ENCODE measurements at regions not wholly inside any gene's neighbourhood (a gene's known extent, or its start where the extent isn't known, plus 50 kb on each side); places are given as distances from the start of the nearest gene placed in this dataset.

DNA sequence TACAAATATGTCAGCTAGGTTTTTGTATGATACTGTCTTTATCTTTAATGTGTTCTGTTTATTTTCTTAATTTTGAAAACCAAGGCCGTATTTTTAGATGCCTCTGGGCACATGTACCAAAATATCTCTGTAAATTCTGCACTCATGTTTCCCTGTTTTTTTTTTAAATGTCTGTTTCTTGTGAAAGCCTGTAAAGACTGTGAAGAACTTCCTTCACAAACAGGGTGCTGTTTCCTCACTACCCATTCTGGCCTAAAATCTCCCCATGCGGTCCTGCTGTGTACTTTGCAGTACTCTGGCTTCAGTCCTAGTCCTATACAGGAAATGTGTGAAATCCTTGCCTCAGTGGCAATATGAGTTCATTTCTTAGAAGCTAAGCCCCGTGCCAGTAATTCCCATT lies 133.4 kb upstream of the ZBTB20 start:
- intact Hi-C loops (cut with DNase I; ENCODE audit: low total_unique reads): no loop called here
- no peak overlapping the region for H3K4me3 ChIP-seq
- no peaks in the 10 kb centered on the region for H3K27me3 ChIP-seq (replicated peaks in 1 of 7)
- H3K9me3 ChIP-seq: no peaks in the 10 kb centered on the region
- WGBS, 5 donors: 37 to 64% (median 46%) methylated on average over 3 of the region's 3 CpGs
- peak overlapping the region in 2 of 8 donors; percentile 13 to 39 for H3K27ac ChIP-seq
- H3K36me3 ChIP-seq: no peaks in the 10 kb centered on the region
- H3K4me1 ChIP-seq: peaks cover 0 to 23% (median 4%) of the 10 kb centered on the region in 6 donors
- no peak for TF ChIP-seq POLR2AphosphoS5 (IDR thresholded peaks at IDR 0.05)
- no peak for TF ChIP-seq POLR2A (IDR thresholded peaks at IDR 0.05)
- TF ChIP-seq, protein P1, sequence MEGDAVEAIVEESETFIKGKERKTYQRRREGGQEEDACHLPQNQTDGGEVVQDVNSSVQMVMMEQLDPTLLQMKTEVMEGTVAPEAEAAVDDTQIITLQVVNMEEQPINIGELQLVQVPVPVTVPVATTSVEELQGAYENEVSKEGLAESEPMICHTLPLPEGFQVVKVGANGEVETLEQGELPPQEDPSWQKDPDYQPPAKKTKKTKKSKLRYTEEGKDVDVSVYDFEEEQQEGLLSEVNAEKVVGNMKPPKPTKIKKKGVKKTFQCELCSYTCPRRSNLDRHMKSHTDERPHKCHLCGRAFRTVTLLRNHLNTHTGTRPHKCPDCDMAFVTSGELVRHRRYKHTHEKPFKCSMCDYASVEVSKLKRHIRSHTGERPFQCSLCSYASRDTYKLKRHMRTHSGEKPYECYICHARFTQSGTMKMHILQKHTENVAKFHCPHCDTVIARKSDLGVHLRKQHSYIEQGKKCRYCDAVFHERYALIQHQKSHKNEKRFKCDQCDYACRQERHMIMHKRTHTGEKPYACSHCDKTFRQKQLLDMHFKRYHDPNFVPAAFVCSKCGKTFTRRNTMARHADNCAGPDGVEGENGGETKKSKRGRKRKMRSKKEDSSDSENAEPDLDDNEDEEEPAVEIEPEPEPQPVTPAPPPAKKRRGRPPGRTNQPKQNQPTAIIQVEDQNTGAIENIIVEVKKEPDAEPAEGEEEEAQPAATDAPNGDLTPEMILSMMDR (IDR thresholded peaks at IDR 0.05 in 8 of 11, conservative IDR thresholded peaks at IDR 0.05 in 3 of 11): no peak
- DNase-seq: no peak

DNA sequence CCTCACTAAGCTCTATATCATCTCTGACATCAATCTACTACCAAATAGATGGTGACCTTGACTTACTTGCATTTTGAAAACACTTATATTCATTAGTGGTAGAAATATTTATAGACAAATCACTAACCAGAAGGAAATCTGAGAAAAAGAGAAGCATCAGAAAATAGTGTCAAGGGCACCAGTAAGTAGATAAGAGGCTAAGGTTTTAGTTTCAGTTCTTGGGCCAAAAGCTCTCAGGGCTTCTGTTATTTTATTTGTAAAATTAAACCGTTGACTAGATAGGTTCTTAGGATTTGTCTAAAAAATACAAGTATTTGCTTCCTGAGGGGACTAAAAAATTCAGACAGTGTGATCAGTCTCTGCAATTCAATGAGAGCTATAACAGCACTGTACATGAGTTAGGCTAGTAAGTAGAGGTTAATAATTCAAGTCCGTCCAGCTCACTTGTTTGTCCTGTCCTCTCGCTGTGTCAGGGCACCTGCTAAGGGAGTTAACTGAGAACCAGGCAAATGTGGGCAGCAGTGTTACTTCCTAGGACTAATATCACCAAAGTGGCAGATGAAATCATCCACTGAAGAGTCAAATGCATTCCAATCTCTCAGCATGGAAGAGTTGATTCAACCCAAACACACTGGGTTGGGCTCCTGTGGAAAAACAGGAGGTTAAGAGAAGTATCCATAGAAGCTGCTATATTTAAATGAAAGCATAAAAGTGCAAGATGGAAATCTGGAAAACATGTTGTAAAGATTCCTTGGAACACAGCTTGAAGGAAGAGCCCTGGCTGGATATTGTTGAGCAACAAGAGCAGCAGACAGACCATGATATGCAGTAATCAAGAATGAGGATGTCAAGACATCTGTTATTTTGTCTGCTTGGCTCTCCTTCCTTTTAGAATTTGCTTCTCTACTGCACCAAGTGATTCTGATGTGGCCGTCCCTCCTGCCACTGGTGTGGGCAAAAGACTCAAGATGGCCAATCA lies 134.9 kb upstream of the ZBTB20 start:
- DNase-seq: no peak
- peaks cover 0 to 23% (median 4%) of the 10 kb centered on the region in 6 donors for H3K4me1 ChIP-seq
- no peaks in the 10 kb centered on the region for H3K36me3 ChIP-seq
- no peaks in the 10 kb centered on the region for H3K27me3 ChIP-seq (replicated peaks in 1 of 7)
- WGBS, 5 donors: 71 to 84% (median 76%) methylated on average over 4 of the region's 4 CpGs
- intact Hi-C loops (cut with DNase I; ENCODE audit: low total_unique reads): no loop called here
- no peak overlapping the region for H3K4me3 ChIP-seq
- H3K27ac ChIP-seq: no peak overlapping the region
- TF ChIP-seq, protein P1 (IDR thresholded peaks at IDR 0.05 in 8 of 11, conservative IDR thresholded peaks at IDR 0.05 in 3 of 11): no peak
- TF ChIP-seq POLR2A (IDR thresholded peaks at IDR 0.05): no peak
- TF ChIP-seq POLR2AphosphoS5 (IDR thresholded peaks at IDR 0.05): no peak
- no peaks in the 10 kb centered on the region for H3K9me3 ChIP-seq

DNA sequence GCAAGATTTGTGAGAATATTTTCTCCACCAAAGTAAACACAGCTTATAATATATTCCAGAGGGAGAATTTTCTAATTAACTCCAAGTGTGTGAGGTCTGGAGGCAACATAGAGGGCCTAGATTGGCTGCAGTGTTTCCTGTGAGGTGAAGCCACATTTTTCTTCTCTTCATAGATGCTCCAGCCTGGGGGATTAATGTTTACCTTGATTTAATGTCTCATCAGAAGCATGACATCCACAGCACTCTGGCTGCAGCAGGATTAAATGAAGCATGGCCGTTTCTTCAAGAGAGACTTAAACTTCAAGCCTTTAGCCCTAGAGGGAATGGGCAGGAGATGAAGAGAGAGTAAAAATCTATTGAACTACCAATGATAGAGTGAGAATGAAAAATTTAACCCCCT lies 137.9 kb upstream of the ZBTB20 start:
- Histone ChIP-seq H3K36me3 (no peaks in the 10 kb centered on the region), H3K27ac (no peak overlapping the region), H3K4me1 (peaks cover 0 to 23% (median 4%) of the 10 kb centered on the region in 6 donors), H3K9me3 (no peaks in the 10 kb centered on the region), H3K27me3 (replicated peaks in 1 of 7) (no peaks in the 10 kb centered on the region), H3K4me3 (no peak overlapping the region)
- no peak for TF ChIP-seq POLR2A (IDR thresholded peaks at IDR 0.05)
- TF ChIP-seq POLR2AphosphoS5 (IDR thresholded peaks at IDR 0.05): no peak
- TF ChIP-seq, protein P1 (IDR thresholded peaks at IDR 0.05 in 8 of 11, conservative IDR thresholded peaks at IDR 0.05 in 3 of 11): no peak
- DNase-seq: no peak
- intact Hi-C loops (cut with DNase I; ENCODE audit: low total_unique reads): no loop called here
- 36 to 89% (median 79%) methylated on average over 1 of the region's 1 CpG for WGBS, 5 donors

DNA sequence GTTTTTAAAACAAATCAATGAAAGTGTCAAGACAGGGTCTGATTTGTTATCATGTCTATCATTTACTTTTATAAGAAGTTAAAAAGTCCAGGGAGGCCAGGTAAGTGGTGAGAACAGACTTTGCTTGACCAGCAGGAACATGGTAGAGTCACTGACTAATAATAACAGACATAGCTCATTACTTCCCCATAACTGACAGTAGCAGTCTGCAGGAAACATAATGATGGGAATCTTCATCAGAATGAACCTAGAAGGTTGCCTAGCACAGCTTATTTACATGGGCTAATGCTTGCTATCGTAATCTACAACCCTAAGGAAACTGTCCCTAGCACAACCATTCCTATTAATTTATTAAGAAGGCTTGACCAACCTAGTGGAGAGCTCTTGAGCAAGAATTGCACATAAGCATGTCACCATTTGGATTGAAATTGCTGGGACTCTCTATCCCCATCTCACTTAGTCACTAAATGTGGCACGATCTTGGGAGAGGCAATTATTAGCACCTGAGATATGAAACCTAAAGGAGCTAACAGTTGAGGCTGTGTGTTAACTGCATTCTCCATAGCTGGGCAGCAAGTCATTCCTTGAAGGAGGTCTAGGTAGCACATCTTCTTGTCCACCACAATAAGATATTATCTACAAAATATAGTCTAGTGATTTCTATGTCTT lies 139.6 kb upstream of the ZBTB20 start:
- peaks cover 0 to 6% (median 0%) of the 10 kb centered on the region in 6 donors for H3K4me1 ChIP-seq
- H3K27ac ChIP-seq: no peak overlapping the region
- TF ChIP-seq POLR2A (IDR thresholded peaks at IDR 0.05) (no peak), POLR2AphosphoS5 (IDR thresholded peaks at IDR 0.05) (no peak)
- TF ChIP-seq, protein P1 (IDR thresholded peaks at IDR 0.05 in 8 of 11, conservative IDR thresholded peaks at IDR 0.05 in 3 of 11): no peak
- H3K4me3 ChIP-seq: no peak overlapping the region
- no peaks in the 10 kb centered on the region for H3K36me3 ChIP-seq
- no peaks in the 10 kb centered on the region for H3K27me3 ChIP-seq (replicated peaks in 1 of 7)
- intact Hi-C loops (cut with DNase I; ENCODE audit: low total_unique reads): no loop called here
- H3K9me3 ChIP-seq: no peaks in the 10 kb centered on the region
- DNase-seq: no peak
- WGBS, 5 donors: 78 to 93% (median 86%) methylated on average over 2 of the region's 2 CpGs

Data from spleen (tissue), 11 donors.